22Rv1 (cell line): ENCODE measurements at regions not wholly inside any gene's neighbourhood (a gene's known extent, or its start where the extent isn't known, plus 50 kb on each side); places are given as distances from the start of the nearest gene placed in this dataset.

ENCODE experiments used
- CTCF ChIP-seq: fragments of 450-650 bp; IDR thresholded peaks from 2 replicates; pipeline ENCODE4 v1.5.1; 2017; ENCODE audit warnings: mild to moderate bottlenecking
- ZFX ChIP-seq: fragments of 450-650 bp; IDR thresholded peaks from 2 replicates; pipeline ENCODE4 v1.6.1; 2017; ENCODE audit warnings: antibody characterized with exemption, borderline replicate concordance

DNA sequence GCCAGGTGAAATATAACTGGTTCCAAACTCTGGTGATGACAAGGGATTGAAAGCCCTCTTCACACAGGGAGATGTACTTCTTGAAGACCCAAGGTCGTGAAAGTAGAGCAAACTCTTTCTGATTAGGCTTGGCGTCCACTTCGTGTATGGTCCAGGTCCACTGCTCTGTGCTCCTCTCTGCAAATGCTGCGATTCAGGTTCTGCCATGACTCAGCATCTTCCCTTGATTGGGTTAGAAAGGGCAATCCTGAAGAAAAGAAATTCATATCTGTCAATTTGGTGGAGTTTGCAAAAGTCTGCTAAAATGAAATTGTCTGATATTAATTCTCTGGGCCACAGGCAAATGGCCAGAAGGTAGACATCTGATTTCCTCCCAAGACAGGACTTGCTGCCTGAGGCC is 431.4 kb downstream of the ACTR3B start:
- TF ChIP-seq CTCF (no peak), ZFX (no peak)
